Stomach (tissue), 8 donors: ENCODE measurements at regions not wholly inside any gene's neighbourhood (a gene's known extent, or its start where the extent isn't known, plus 50 kb on each side); places are given as distances from the start of the nearest gene placed in this dataset.

ENCODE experiments used
- DNase-seq, 2 donors: peaks; one replicate each; pipeline versions ENCODE4 v3.0.0 to v3.0.0-alpha.2; 2013 to 2019
- H3K27ac ChIP-seq, 5 donors: fragments of 200-600 bp in 4 of 5; sonication (generic) in 4 of 5; one replicate each; pipeline ENCODE4 v1.5.1; 2013 to 2019; ENCODE audit warnings: mild to moderate bottlenecking in 1 of 5, moderate library complexity in 1 of 5
- H3K27me3 ChIP-seq, 3 donors: fragments of 200-600 bp; sonication (generic); one replicate each; pipeline ENCODE4 v1.5.1; 2017 to 2019; ENCODE audit warnings: mixed run types in 1 of 3
- H3K36me3 ChIP-seq, 4 donors: fragments of 200-600 bp; sonication (generic); 1 replicate in 3 of 4; 2 replicates in 1 of 4; pipeline ENCODE4 v1.5.1; 2016 to 2019
- H3K4me1 ChIP-seq, 4 donors: fragments of 200-600 bp; sonication (generic); one replicate each; pipeline ENCODE4 v1.5.1; 2016 to 2019
- H3K4me3 ChIP-seq, 4 donors: fragments of 200-600 bp; sonication (generic) in 3 of 4; one replicate each; pipeline ENCODE4 v1.5.1; 2016 to 2019; ENCODE audit warnings: mild to moderate bottlenecking in 1 of 4
- H3K9me3 ChIP-seq, 4 donors: fragments of 200-600 bp; sonication (generic); one replicate each; pipeline ENCODE4 v1.5.1; 2016 to 2019
- EP300 ChIP-seq: sonication (generic); formaldehyde crosslinking; IDR thresholded peaks from one replicate; pipeline ENCODE4 v1.6.1; 2017; ENCODE audit warnings: antibody characterized with exemption
- POLR2A ChIP-seq, 4 donors: fragments of 450-650 bp; IDR thresholded peaks; one replicate each; pipeline ENCODE4 v1.6.1; 2016; ENCODE audit warnings: antibody characterized with exemption in 4 of 4, control low read depth in 2 of 4, mild to moderate bottlenecking in 1 of 4, moderate library complexity in 1 of 4
- POLR2AphosphoS5 ChIP-seq, 3 donors: sonication (generic); formaldehyde crosslinking; IDR thresholded peaks; one replicate each; pipeline ENCODE4 v1.6.1; 2016; ENCODE audit warnings: antibody characterized with exemption in 3 of 3
- WGBS, 5 donors: extraction: QIAGEN DNeasy Blood & Tissue Kit in 3 of 5; methylation state at CpG; one replicate each; pipeline versions ENCODE4 v1.1.5 to v1.1.7; 2013 to 2018; 5-methylcytosine and 5-hydroxymethylcytosine counted together
- intact Hi-C: fragments of 100-400 bp; cut with DNase I; formaldehyde crosslinking; loops from one replicate; pipeline ENCODE4 v1.15.1; 2023; ENCODE audit warnings: low total_unique reads
- TF ChIP-seq, protein P1 (sequence below), 7 experiments: fragments of 450-650 bp in 4 of 7; fragments of 200-600 bp in 3 of 7; sonication (generic) in 3 of 7; IDR thresholded peaks; one replicate each; pipeline ENCODE4 v1.5.1; 2016 to 2019; ENCODE audit warnings: antibody characterized with exemption in 7 of 7, control low read depth in 2 of 7, mild to moderate bottlenecking in 1 of 7
- donor health status: healthy with polysubstance abuse.
- donor health status: Bipolar disorder and iron deficiency.
- donor health status: healthy.

GRCh38 chr20:22949331-22950109, 85.6 kb upstream of the SSTR4 start:
- intact Hi-C loops, result no loop called here

GRCh38 chr20:22951966-22952365, 83.1 kb upstream of the SSTR4 start:
- Histone ChIP-seq H3K4me3 (no peak overlapping the region), H3K36me3 (no peaks in the 10 kb centered on the region), H3K27me3 (no peaks in the 10 kb centered on the region), H3K27ac (no peak overlapping the region), H3K9me3 (no peaks in the 10 kb centered on the region), H3K4me1 (no peaks in the 10 kb centered on the region)
- WGBS, 5 donors, result 90 to 100% (median 98%) methylated on average over 1 of the region's 1 CpG
- TF ChIP-seq POLR2AphosphoS5 (IDR thresholded peaks at IDR 0.05), result no peak
- TF ChIP-seq POLR2A (IDR thresholded peaks at IDR 0.05), result no peak
- TF ChIP-seq, protein P1, sequence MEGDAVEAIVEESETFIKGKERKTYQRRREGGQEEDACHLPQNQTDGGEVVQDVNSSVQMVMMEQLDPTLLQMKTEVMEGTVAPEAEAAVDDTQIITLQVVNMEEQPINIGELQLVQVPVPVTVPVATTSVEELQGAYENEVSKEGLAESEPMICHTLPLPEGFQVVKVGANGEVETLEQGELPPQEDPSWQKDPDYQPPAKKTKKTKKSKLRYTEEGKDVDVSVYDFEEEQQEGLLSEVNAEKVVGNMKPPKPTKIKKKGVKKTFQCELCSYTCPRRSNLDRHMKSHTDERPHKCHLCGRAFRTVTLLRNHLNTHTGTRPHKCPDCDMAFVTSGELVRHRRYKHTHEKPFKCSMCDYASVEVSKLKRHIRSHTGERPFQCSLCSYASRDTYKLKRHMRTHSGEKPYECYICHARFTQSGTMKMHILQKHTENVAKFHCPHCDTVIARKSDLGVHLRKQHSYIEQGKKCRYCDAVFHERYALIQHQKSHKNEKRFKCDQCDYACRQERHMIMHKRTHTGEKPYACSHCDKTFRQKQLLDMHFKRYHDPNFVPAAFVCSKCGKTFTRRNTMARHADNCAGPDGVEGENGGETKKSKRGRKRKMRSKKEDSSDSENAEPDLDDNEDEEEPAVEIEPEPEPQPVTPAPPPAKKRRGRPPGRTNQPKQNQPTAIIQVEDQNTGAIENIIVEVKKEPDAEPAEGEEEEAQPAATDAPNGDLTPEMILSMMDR (IDR thresholded peaks at IDR 0.05), result no peak
- no peak for TF ChIP-seq EP300
- intact Hi-C loops, result no loop called here
- DNase-seq, result no peak

More at GRCh38 chr20:22949331-22950109, 85.6 kb upstream of the SSTR4 start:
- H3K4me3 ChIP-seq, result no peak overlapping the region
- WGBS, 5 donors, result 62 to 82% (median 71%) methylated on average over 5 of the region's 5 CpGs
- H3K36me3 ChIP-seq, result no peaks in the 10 kb centered on the region
- no peak for DNase-seq
- no peaks in the 10 kb centered on the region for H3K9me3 ChIP-seq
- no peaks in the 10 kb centered on the region for H3K4me1 ChIP-seq
- H3K27me3 ChIP-seq, result no peaks in the 10 kb centered on the region
- TF ChIP-seq, protein P1 (IDR thresholded peaks at IDR 0.05), result no peak
- TF ChIP-seq POLR2AphosphoS5 (IDR thresholded peaks at IDR 0.05) (no peak), POLR2A (IDR thresholded peaks at IDR 0.05) (no peak), EP300 (no peak)
- H3K27ac ChIP-seq, result no peak overlapping the region

- intact Hi-C loops, result no loop called here
- DNase-seq, result no peak
- WGBS, 5 donors, result 88 to 95% (median 92%) methylated on average over 3 of the region's 3 CpGs
These were observed 80.5 kb upstream of the SSTR4 start for GRCh38 chr20:22954661-22955060.

DNA sequence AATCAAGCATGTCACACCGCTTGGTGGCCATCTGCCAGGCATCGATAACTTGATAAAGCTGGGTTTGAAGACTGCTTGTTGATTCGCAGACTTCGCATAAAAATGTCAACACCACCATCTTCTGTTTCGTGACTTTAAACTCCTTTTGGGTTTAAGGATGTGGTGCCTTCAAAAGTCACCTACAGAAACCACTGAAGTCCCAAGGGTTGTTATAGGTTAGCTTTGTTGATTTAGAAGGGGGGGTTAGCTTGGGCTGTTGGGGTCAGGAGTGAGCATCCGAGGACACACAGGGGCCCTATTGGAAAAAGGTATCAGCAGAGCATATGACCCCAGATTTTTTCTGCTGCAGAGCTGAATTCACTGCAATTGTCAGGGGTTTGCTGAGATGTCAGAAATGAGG, 76.7 kb upstream of the SSTR4 start:
- no peak for TF ChIP-seq POLR2AphosphoS5 (IDR thresholded peaks at IDR 0.05)
- TF ChIP-seq EP300, result no peak
- TF ChIP-seq POLR2A (IDR thresholded peaks at IDR 0.05), result no peak
- TF ChIP-seq, protein P1 (IDR thresholded peaks at IDR 0.05), result no peak
- H3K4me1 ChIP-seq, result no peaks in the 10 kb centered on the region
- H3K36me3 ChIP-seq, result no peaks in the 10 kb centered on the region
- H3K9me3 ChIP-seq, result no peaks in the 10 kb centered on the region
- intact Hi-C loops, result no loop called here
- 79 to 89% (median 83%) methylated on average over 6 of the region's 6 CpGs for WGBS, 5 donors
- no peak for DNase-seq
- H3K4me3 ChIP-seq, result no peak overlapping the region
- H3K27me3 ChIP-seq, result no peaks in the 10 kb centered on the region
- no peak overlapping the region for H3K27ac ChIP-seq

More at GRCh38 chr20:22954661-22955060, 80.5 kb upstream of the SSTR4 start:
- no peak for TF ChIP-seq EP300
- no peak for TF ChIP-seq POLR2AphosphoS5 (IDR thresholded peaks at IDR 0.05)
- TF ChIP-seq POLR2A (IDR thresholded peaks at IDR 0.05), result no peak
- TF ChIP-seq, protein P1 (IDR thresholded peaks at IDR 0.05), result no peak
- Histone ChIP-seq H3K27me3 (no peaks in the 10 kb centered on the region), H3K4me3 (no peak overlapping the region), H3K36me3 (no peaks in the 10 kb centered on the region), H3K9me3 (no peaks in the 10 kb centered on the region), H3K27ac (no peak overlapping the region), H3K4me1 (no peaks in the 10 kb centered on the region)
